ENCODE measurements at regions not wholly inside any gene's neighbourhood (a gene's known extent, or its start where the extent isn't known, plus 50 kb on each side); places are given as distances from the start of the nearest gene placed in this dataset.

DNA sequence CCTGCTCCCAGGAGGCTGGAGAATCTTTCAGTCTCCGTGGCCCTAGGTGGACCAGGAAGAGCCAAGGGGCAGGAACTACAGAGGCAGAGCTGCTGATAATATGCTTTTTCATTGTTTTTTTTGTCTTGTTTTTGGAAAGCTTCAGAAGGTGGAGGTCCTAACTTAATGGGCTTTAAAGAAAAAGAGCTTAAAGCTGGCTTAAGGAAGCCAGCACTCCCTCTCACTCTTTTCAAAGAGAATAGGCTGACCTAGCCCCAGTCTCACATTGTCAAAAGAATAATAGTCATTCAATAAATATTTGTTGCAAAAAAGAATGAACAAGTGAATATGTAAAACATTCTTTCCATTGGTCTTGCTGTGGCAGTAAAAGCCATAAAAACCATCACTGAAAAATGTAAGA, 61.0 kb upstream of the RRP15 start:
- TF ChIP-seq, protein P1, sequence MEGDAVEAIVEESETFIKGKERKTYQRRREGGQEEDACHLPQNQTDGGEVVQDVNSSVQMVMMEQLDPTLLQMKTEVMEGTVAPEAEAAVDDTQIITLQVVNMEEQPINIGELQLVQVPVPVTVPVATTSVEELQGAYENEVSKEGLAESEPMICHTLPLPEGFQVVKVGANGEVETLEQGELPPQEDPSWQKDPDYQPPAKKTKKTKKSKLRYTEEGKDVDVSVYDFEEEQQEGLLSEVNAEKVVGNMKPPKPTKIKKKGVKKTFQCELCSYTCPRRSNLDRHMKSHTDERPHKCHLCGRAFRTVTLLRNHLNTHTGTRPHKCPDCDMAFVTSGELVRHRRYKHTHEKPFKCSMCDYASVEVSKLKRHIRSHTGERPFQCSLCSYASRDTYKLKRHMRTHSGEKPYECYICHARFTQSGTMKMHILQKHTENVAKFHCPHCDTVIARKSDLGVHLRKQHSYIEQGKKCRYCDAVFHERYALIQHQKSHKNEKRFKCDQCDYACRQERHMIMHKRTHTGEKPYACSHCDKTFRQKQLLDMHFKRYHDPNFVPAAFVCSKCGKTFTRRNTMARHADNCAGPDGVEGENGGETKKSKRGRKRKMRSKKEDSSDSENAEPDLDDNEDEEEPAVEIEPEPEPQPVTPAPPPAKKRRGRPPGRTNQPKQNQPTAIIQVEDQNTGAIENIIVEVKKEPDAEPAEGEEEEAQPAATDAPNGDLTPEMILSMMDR (IDR thresholded peaks at IDR 0.05) = no peak
- no peak for TF ChIP-seq POLR2A (IDR thresholded peaks at IDR 0.05; ENCODE audit: low read depth)
- no peak for TF ChIP-seq POLR2AphosphoS5 (IDR thresholded peaks at IDR 0.05)

Measured in esophagus muscularis mucosa (tissue), 3 donors.